ENCODE measurements at regions not wholly inside any gene's neighbourhood (a gene's known extent, or its start where the extent isn't known, plus 50 kb on each side); places are given as distances from the start of the nearest gene placed in this dataset.
"Not testable (repeated sequence)": the region's sequence is repeated elsewhere in the genome, so short reads cannot be mapped to it uniquely, and the experiment has no call there.

GRCh38 chr11:47928426-47928825 lies 51.9 kb upstream of the PTPRJ start:
- CTCF ChIA-PET, result no interaction called here

GRCh38 chr11:47924184-47924691 lies 56.1 kb upstream of the PTPRJ start:
- no peak overlapping the region for H3K4me3 ChIP-seq (ENCODE audit: low read depth in 2 of 2, low read length in 2 of 2)
- ATAC-seq (peak; percentile 91), DNase-seq (ENCODE audit: low read depth, low spot score) (peak; percentile 77)
- H3K36me3 ChIP-seq (ENCODE audit: control insufficient read depth, insufficient read depth, low read length), result no peaks in the 10 kb centered on the region
- H3K27ac ChIP-seq (ENCODE audit: low read length), result peak overlapping the region; percentile 76
- no peaks in the 10 kb centered on the region for H3K9me3 ChIP-seq (ENCODE audit: control insufficient read depth, insufficient read depth, low read depth, low read length)
- H3K4me1 ChIP-seq (ENCODE audit: control insufficient read depth, insufficient read depth, low read length), result peaks cover 24% of the 10 kb centered on the region
- TF ChIP-seq SIN3A (IDR thresholded peaks at IDR 0.05; ENCODE audit: borderline replicate concordance, insufficient read depth, low read depth, low read length) (no peak), POLR2AphosphoS5 (IDR thresholded peaks at IDR 0.05; ENCODE audit: low read depth, low read length) (peak; percentile 38; the same call in 1 of the 2 replicates), TCF7L2 (IDR thresholded peaks at IDR 0.05; ENCODE audit: low read depth, low read length) (peak; percentile 75)
- CTCF ChIA-PET, result interaction anchor here (0.7 to 1.8 kb wide), 2 partner anchors 10 to 185 kb away, joined by 7 to 8 read pairs; no protein-coding TSS in a partner anchor
- intact Hi-C loops (cut with micrococcal nuclease; ENCODE audit: unreplicated experiment) (no loop called here), in situ Hi-C loops (cut with HindIII; ENCODE audit: low pct_unique_long_range_greater_than_20kb, low sequenced_read_pairs) (no loop called here)
- no TSS peak for BruUV-seq (replicated peaks)
- POLR2A ChIA-PET, result no interaction called here
- no peaks in the 10 kb centered on the region for H3K27me3 ChIP-seq (ENCODE audit: control insufficient read depth, insufficient read depth, low read length)

More at GRCh38 chr11:47928426-47928825, 51.9 kb upstream of the PTPRJ start:
- DNase-seq (ENCODE audit: low read depth, low spot score) (no peak), ATAC-seq (no peak)
- no peaks in the 10 kb centered on the region for H3K36me3 ChIP-seq (ENCODE audit: control insufficient read depth, insufficient read depth, low read length)
- in situ Hi-C loops (cut with HindIII; ENCODE audit: low pct_unique_long_range_greater_than_20kb, low sequenced_read_pairs) (no loop called here), intact Hi-C loops (cut with micrococcal nuclease; ENCODE audit: unreplicated experiment) (no loop called here)
- no TSS peak for BruUV-seq (replicated peaks)
- H3K9me3 ChIP-seq (ENCODE audit: control insufficient read depth, insufficient read depth, low read depth, low read length), result no peaks in the 10 kb centered on the region
- POLR2A ChIA-PET, result no interaction called here
- H3K27me3 ChIP-seq (ENCODE audit: control insufficient read depth, insufficient read depth, low read length), result no peaks in the 10 kb centered on the region
- no peak for TF ChIP-seq TCF7L2 (IDR thresholded peaks at IDR 0.05; ENCODE audit: low read depth, low read length)
- TF ChIP-seq POLR2AphosphoS5 (IDR thresholded peaks at IDR 0.05; ENCODE audit: low read depth, low read length), result no peak
- TF ChIP-seq, protein P1, sequence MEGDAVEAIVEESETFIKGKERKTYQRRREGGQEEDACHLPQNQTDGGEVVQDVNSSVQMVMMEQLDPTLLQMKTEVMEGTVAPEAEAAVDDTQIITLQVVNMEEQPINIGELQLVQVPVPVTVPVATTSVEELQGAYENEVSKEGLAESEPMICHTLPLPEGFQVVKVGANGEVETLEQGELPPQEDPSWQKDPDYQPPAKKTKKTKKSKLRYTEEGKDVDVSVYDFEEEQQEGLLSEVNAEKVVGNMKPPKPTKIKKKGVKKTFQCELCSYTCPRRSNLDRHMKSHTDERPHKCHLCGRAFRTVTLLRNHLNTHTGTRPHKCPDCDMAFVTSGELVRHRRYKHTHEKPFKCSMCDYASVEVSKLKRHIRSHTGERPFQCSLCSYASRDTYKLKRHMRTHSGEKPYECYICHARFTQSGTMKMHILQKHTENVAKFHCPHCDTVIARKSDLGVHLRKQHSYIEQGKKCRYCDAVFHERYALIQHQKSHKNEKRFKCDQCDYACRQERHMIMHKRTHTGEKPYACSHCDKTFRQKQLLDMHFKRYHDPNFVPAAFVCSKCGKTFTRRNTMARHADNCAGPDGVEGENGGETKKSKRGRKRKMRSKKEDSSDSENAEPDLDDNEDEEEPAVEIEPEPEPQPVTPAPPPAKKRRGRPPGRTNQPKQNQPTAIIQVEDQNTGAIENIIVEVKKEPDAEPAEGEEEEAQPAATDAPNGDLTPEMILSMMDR (IDR thresholded peaks at IDR 0.05), result no peak
- TF ChIP-seq SIN3A (IDR thresholded peaks at IDR 0.05; ENCODE audit: borderline replicate concordance, insufficient read depth, low read depth, low read length), result no peak
- no peak for TF ChIP-seq REST (IDR thresholded peaks at IDR 0.05; ENCODE audit: insufficient read depth in 1 of 2, low read depth in 2 of 2, low read length in 1 of 2)
- H3K4me1 ChIP-seq (ENCODE audit: control insufficient read depth, insufficient read depth, low read length), result peaks cover 15% of the 10 kb centered on the region
- no peak overlapping the region for H3K4me3 ChIP-seq (ENCODE audit: low read depth in 2 of 2, low read length in 2 of 2)
- H3K27ac ChIP-seq (ENCODE audit: low read length), result peak overlapping the region; percentile 26; the same call in 1 of the 2 replicates

DNA sequence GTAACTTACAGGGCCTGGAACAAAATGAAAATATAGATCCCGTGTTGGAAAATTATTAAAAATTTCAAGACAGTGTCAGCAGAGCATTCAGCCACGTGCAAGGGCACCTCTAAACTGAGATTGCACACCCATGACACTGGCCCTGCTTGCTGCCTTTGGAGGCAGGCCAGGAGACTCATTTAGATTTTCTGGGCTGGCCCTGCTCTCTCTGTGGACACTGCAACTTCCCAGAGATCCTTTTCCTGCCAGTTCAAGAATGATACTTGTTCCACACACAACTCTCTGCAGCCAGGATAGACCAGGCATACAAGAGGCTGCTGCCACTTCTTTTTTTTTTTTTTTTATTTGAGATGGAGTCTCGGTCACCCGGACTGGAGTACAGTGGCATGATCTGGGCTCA lies 56.7 kb upstream of the PTPRJ start:
- ATAC-seq, result peak; percentile 7; the same call in 1 of the 2 replicates
- BruUV-seq (replicated peaks), result no TSS peak
- TF ChIP-seq SIN3A (IDR thresholded peaks at IDR 0.05; ENCODE audit: borderline replicate concordance, insufficient read depth, low read depth, low read length) (no peak), REST (IDR thresholded peaks at IDR 0.05; ENCODE audit: insufficient read depth in 1 of 2, low read depth in 2 of 2, low read length in 1 of 2) (no peak), TCF7L2 (IDR thresholded peaks at IDR 0.05; ENCODE audit: low read depth, low read length) (no peak), POLR2AphosphoS5 (IDR thresholded peaks at IDR 0.05; ENCODE audit: low read depth, low read length) (no peak)
- Histone ChIP-seq H3K27me3 (ENCODE audit: control insufficient read depth, insufficient read depth, low read length) (no peaks in the 10 kb centered on the region), H3K27ac (ENCODE audit: low read length) (peak overlapping the region; percentile 76), H3K4me3 (ENCODE audit: low read depth in 2 of 2, low read length in 2 of 2) (no peak overlapping the region), H3K36me3 (ENCODE audit: control insufficient read depth, insufficient read depth, low read length) (no peaks in the 10 kb centered on the region), H3K4me1 (ENCODE audit: control insufficient read depth, insufficient read depth, low read length) (peaks cover 29% of the 10 kb centered on the region), H3K9me3 (ENCODE audit: control insufficient read depth, insufficient read depth, low read depth, low read length) (no peaks in the 10 kb centered on the region)
- intact Hi-C loops (cut with micrococcal nuclease; ENCODE audit: unreplicated experiment) (no loop called here), in situ Hi-C loops (cut with HindIII; ENCODE audit: low pct_unique_long_range_greater_than_20kb, low sequenced_read_pairs) (no loop called here)
- CTCF ChIA-PET, result interaction anchor here (0.7 to 1.8 kb wide), 2 partner anchors 11 to 82 kb away, joined by 5 to 8 read pairs; no protein-coding TSS in a partner anchor
- no peak for DNase-seq (ENCODE audit: low read depth, low spot score)
- POLR2A ChIA-PET, result interaction anchor here (0.7 kb wide), 1 partner anchor 40 kb away, joined by 13 read pairs; no protein-coding TSS in a partner anchor

DNA sequence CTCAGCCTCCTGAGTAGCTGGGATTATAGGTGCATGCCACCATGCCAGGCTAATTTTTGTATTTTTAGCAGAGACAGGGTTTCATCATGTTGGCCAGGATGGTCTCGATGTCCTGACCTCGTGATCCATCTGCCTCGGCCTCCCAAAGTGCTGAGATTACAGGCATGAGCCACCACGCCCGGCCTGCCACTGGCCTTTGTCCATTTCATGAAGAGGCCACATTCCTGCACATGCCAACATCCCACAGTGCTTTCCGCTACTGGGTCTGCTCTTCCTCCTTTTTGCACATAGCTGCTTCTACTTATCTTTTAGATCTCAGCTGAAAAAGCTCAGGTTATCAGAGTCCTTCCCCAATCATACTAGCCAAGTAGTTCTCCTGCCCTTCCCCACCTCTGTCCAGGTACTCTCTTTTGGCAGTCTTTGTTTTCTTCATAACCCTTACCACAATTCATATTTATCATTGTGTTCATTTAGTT lies 59.2 kb upstream of the PTPRJ start:
- H3K9me3 ChIP-seq (ENCODE audit: control insufficient read depth, insufficient read depth, low read depth, low read length); DNase-seq (ENCODE audit: low read depth, low spot score); H3K4me3 ChIP-seq (ENCODE audit: low read depth in 2 of 2, low read length in 2 of 2); ATAC-seq; H3K27ac ChIP-seq (ENCODE audit: low read length); intact Hi-C loops (cut with micrococcal nuclease; ENCODE audit: unreplicated experiment); CTCF ChIA-PET; H3K36me3 ChIP-seq (ENCODE audit: control insufficient read depth, insufficient read depth, low read length); H3K27me3 ChIP-seq (ENCODE audit: control insufficient read depth, insufficient read depth, low read length); in situ Hi-C loops (cut with HindIII; ENCODE audit: low pct_unique_long_range_greater_than_20kb, low sequenced_read_pairs); BruUV-seq (replicated peaks): not testable (repeated sequence)
- POLR2A ChIA-PET, result interaction anchor here (0.6 kb wide), 1 partner anchor 41 kb away, joined by 3 read pairs; no protein-coding TSS in a partner anchor
- H3K4me1 ChIP-seq (ENCODE audit: control insufficient read depth, insufficient read depth, low read length), result peaks cover 45% of the 10 kb centered on the region
